PC-3 (cell line): ENCODE measurements at regions not wholly inside any gene's neighbourhood (a gene's known extent, or its start where the extent isn't known, plus 50 kb on each side); places are given as distances from the start of the nearest gene placed in this dataset.

Experiments used
- ATAC-seq: fragments of 200-7000 bp; cut with Tn5 transposase; 2 replicates; pipeline ENCODE4 v1.9.1; 2020; ENCODE audit warnings: mild to moderate bottlenecking, moderate library complexity
- BruUV-seq: library from RNA; stranded (reverse); fragments of 400-500 nt; replicated peaks from 2 replicates; lab custom pipeline; 2021; lab: Mats Ljungman, UMichigan
- CTCF ChIA-PET: fragments of 300-600 bp; sonication (Branson Sonifier 250); formaldehyde crosslinking; loops from one replicate; lab custom pipeline; 2022; ENCODE audit warnings: antibody characterized with exemption; lab: Charles Lee
- POLR2A ChIA-PET: fragments of 300-600 bp; sonication (Branson Sonifier 250); formaldehyde crosslinking; loops from one replicate; lab custom pipeline; 2022; ENCODE audit warnings: antibody characterized with exemption; ENCODE audit not compliant: unreplicated experiment; lab: Charles Lee
- DNase-seq: peaks from one replicate; pipeline ENCODE4 v3.0.0-alpha.2; 2015
- H2AFZ ChIP-seq: fragments of 300-600 bp; sonication (generic); 2 replicates; pipeline ENCODE4 v1.6.0; 2016; ENCODE audit warnings: antibody characterized with exemption, low read length
- H3F3A ChIP-seq: fragments of 300-600 bp; sonication (generic); one replicate; pipeline ENCODE4 v1.6.0; 2017; ENCODE audit warnings: antibody characterized with exemption, low read length, control low read depth, mild to moderate bottlenecking; ENCODE audit not compliant: unreplicated experiment
- H3K27ac ChIP-seq: fragments of 300-600 bp; sonication (generic); 2 replicates; pipeline ENCODE4 v1.5.1; 2016; ENCODE audit warnings: mild to moderate bottlenecking, low read length
- H3K27me3 ChIP-seq: fragments of 300-600 bp; sonication (generic); 2 replicates; pipeline ENCODE4 v1.6.1; 2016; ENCODE audit warnings: low read length, mixed read lengths
- H3K36me3 ChIP-seq: fragments of 300-600 bp; sonication (generic); 2 replicates; pipeline ENCODE4 v1.6.1; 2016; ENCODE audit warnings: low read depth, mixed run types, low read length, mixed read lengths
- H3K4me1 ChIP-seq: fragments of 300-600 bp; sonication (generic); 2 replicates; pipeline ENCODE4 v1.5.1; 2016; ENCODE audit warnings: low read length; ENCODE audit not compliant: insufficient read depth
- H3K4me2 ChIP-seq: fragments of 300-600 bp; sonication (generic); 2 replicates; pipeline ENCODE4 v1.6.0; 2016; ENCODE audit warnings: low read length
- H3K4me3 ChIP-seq: fragments of 300-600 bp; sonication (generic); 2 replicates; pipeline ENCODE4 v1.5.1; 2016; ENCODE audit warnings: mild to moderate bottlenecking, low read length, mixed read lengths
- H3K79me2 ChIP-seq: fragments of 300-600 bp; sonication (generic); 2 replicates; pipeline ENCODE4 v1.6.1; 2017; ENCODE audit warnings: low read length, mixed read lengths
- H3K9ac ChIP-seq: fragments of 300-600 bp; sonication (generic); 2 replicates; pipeline ENCODE4 v1.6.0; 2016; ENCODE audit warnings: mild to moderate bottlenecking, low read length
- H3K9me2 ChIP-seq: fragments of 300-600 bp; sonication (generic); replicated peaks from 2 replicates; pipeline ENCODE4 v1.6.1; 2016; ENCODE audit warnings: mixed run types, low read length, mixed read lengths
- H3K9me3 ChIP-seq: fragments of 300-600 bp; sonication (generic); 2 replicates; pipeline ENCODE4 v1.6.1; 2016; ENCODE audit warnings: low read length, mixed read lengths
- H4K20me1 ChIP-seq: fragments of 300-600 bp; sonication (generic); 2 replicates; pipeline ENCODE4 v1.6.1; 2016; ENCODE audit warnings: low read length, mixed read lengths
- CTCF ChIP-seq: fragments of 300-600 bp; sonication (generic); conservative IDR thresholded peaks from 2 replicates; pipeline ENCODE4 v1.5.1; 2017; ENCODE audit warnings: antibody characterized with exemption, low read depth, mild to moderate bottlenecking, low read length
- EZH2 ChIP-seq: fragments of 300-600 bp; sonication (generic); IDR thresholded peaks from one replicate; pipeline ENCODE4 v1.6.1; 2017; ENCODE audit warnings: antibody characterized with exemption, mild to moderate bottlenecking, low read length; ENCODE audit not compliant: unreplicated experiment
- EZH2phosphoT487 ChIP-seq: fragments of 300-600 bp; sonication (generic); IDR thresholded peaks from 2 replicates; pipeline ENCODE4 v1.6.1; 2018; ENCODE audit warnings: mild to moderate bottlenecking, antibody characterized with exemption, low read length, borderline replicate concordance
- intact Hi-C: fragments of 100-400 bp; cut with micrococcal nuclease; formaldehyde crosslinking; loops from 2 replicates; pipeline ENCODE4 v1.9.0; 2023

- Histone ChIP-seq H3K9me2 (no peaks in the 10 kb centered on the region), H3K79me2 (no peaks in the 10 kb centered on the region), H3K36me3 (no peaks in the 10 kb centered on the region), H3K27ac (no peak overlapping the region), H3K4me2 (no peak overlapping the region), H3K9me3 (no peaks in the 10 kb centered on the region), H3F3A (no peaks in the 10 kb centered on the region), H3K9ac (no peak overlapping the region), H3K4me1 (peaks cover 2% of the 10 kb centered on the region; the same call in 1 of the 2 replicates), H2AFZ (no peak overlapping the region), H3K4me3 (no peak overlapping the region), H3K27me3 (no peaks in the 10 kb centered on the region), H4K20me1 (no peaks in the 10 kb centered on the region)
- TF ChIP-seq EZH2phosphoT487 (no peak), EZH2 (no peak), CTCF (no peak)
- DNase-seq (no peak), ATAC-seq (no peak)
- intact Hi-C loops: no loop called here
- ChIA-PET CTCF (no interaction called here), POLR2A (no interaction called here)
- BruUV-seq: no TSS peak
These were observed 160.1 kb upstream of the CITED2 start for GRCh38 chr6:139534472-139535115.

GRCh38 chr6:139533573-139534471, 159.4 kb upstream of the CITED2 start:
- BruUV-seq: no TSS peak
- Histone ChIP-seq H3F3A (no peaks in the 10 kb centered on the region), H2AFZ (no peak overlapping the region), H3K9me3 (no peaks in the 10 kb centered on the region), H3K9ac (no peak overlapping the region), H3K27ac (no peak overlapping the region), H3K79me2 (no peaks in the 10 kb centered on the region), H3K4me2 (no peak overlapping the region), H4K20me1 (no peaks in the 10 kb centered on the region), H3K4me1 (no peaks in the 10 kb centered on the region), H3K36me3 (no peaks in the 10 kb centered on the region), H3K4me3 (no peak overlapping the region), H3K27me3 (no peaks in the 10 kb centered on the region), H3K9me2 (no peaks in the 10 kb centered on the region)
- ChIA-PET POLR2A (no interaction called here), CTCF (no interaction called here)
- DNase-seq (no peak), ATAC-seq (no peak)
- TF ChIP-seq EZH2 (no peak), EZH2phosphoT487 (no peak), CTCF (no peak)
- intact Hi-C loops: no loop called here

DNA sequence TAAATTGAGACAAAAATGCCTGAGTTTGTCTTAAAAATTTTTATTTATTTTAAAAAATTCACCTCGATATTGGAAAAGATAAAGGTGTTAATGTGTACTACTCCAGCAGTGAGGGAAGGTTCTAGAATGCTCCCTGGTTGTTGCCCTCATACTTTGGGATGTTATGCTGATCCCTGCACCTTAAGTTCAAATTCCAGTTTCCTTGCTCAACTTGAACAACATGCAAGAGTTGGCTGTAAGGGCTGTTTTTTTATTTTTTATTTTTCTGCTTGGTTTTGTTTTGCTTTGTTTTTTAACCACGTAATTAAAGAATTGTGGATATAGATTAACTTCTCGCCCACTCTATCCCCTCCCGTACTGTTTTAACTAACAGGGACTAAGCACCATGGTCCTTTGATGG, 158.7 kb upstream of the CITED2 start:
- Histone ChIP-seq H3K4me3 (no peak overlapping the region), H3K9me3 (no peaks in the 10 kb centered on the region), H3K27me3 (no peaks in the 10 kb centered on the region), H3K36me3 (no peaks in the 10 kb centered on the region), H4K20me1 (no peaks in the 10 kb centered on the region), H3F3A (no peaks in the 10 kb centered on the region), H3K4me1 (no peaks in the 10 kb centered on the region), H2AFZ (no peak overlapping the region), H3K4me2 (no peak overlapping the region), H3K27ac (no peak overlapping the region), H3K9me2 (no peaks in the 10 kb centered on the region), H3K9ac (no peak overlapping the region), H3K79me2 (no peaks in the 10 kb centered on the region)
- ChIA-PET CTCF (no interaction called here), POLR2A (no interaction called here)
- intact Hi-C loops: no loop called here
- TF ChIP-seq CTCF: no peak
- no peak for TF ChIP-seq EZH2
- TF ChIP-seq EZH2phosphoT487: no peak
- DNase-seq (no peak), ATAC-seq (no peak)
- no TSS peak for BruUV-seq
